Caco-2 (cell line): ENCODE measurements at regions not wholly inside any gene's neighbourhood (a gene's known extent, or its start where the extent isn't known, plus 50 kb on each side); places are given as distances from the start of the nearest gene placed in this dataset.

Experiments used
- BruUV-seq: library from RNA; stranded (reverse); fragments of 400-500 nt; replicated peaks from 2 replicates; lab custom pipeline; 2021; lab: Mats Ljungman, UMichigan
- CTCF ChIA-PET: fragments of 300-600 bp; sonication (Branson Sonifier 250); formaldehyde crosslinking; loops from one replicate; lab custom pipeline; 2022; ENCODE audit warnings: antibody characterized with exemption; lab: Charles Lee
- POLR2A ChIA-PET: fragments of 300-600 bp; sonication (Branson Sonifier 250); formaldehyde crosslinking; loops from one replicate; lab custom pipeline; 2022; ENCODE audit warnings: antibody characterized with exemption; lab: Charles Lee
- DNase-seq, 2 experiments: peaks; one replicate each; pipeline versions ENCODE4 v3.0.0 to v3.0.0-alpha.2; 2020 to 2022
- H3K27me3 ChIP-seq: replicated peaks from 2 replicates; pipeline ENCODE4 v1.6.0; 2011; ENCODE audit warnings: low read length; ENCODE audit not compliant: control insufficient read depth, insufficient read depth
- H3K36me3 ChIP-seq: 2 replicates; pipeline ENCODE4 v1.5.1; 2011; ENCODE audit warnings: low read length; ENCODE audit not compliant: control insufficient read depth, insufficient read depth
- H3K4me1 ChIP-seq: fragments of 250-450 bp; sonication (Bioruptor Pico); 2 replicates; pipeline ENCODE4 v1.5.1; 2020; ENCODE audit warnings: mild to moderate bottlenecking
- H3K4me3 ChIP-seq: 2 replicates; pipeline ENCODE4 v1.5.1; 2011; ENCODE audit warnings: low read depth, mild to moderate bottlenecking, control low read depth, low read length
- H3K9me3 ChIP-seq: fragments of 250-450 bp; sonication (Bioruptor Pico); 2 replicates; pipeline ENCODE4 v1.5.1; 2020; ENCODE audit warnings: mild to moderate bottlenecking, moderate library complexity
- H3K27ac Mint-ChIP-seq: one replicate; pipeline ENCODE4 v1.8.0; 2022; ENCODE audit warnings: mixed read lengths; ENCODE audit not compliant: unreplicated experiment
- H3K27me3 Mint-ChIP-seq: one replicate; pipeline ENCODE4 v1.8.0; 2022; ENCODE audit warnings: mixed read lengths; ENCODE audit not compliant: insufficient read depth, unreplicated experiment
- H3K36me3 Mint-ChIP-seq: one replicate; pipeline ENCODE4 v1.8.0; 2022; ENCODE audit warnings: mild to moderate bottlenecking, mixed read lengths; ENCODE audit not compliant: insufficient read depth, unreplicated experiment
- H3K4me1 Mint-ChIP-seq: one replicate; pipeline ENCODE4 v1.8.0; 2022; ENCODE audit warnings: low read depth, mixed read lengths; ENCODE audit not compliant: unreplicated experiment
- H3K4me3 Mint-ChIP-seq: one replicate; pipeline ENCODE4 v1.8.0; 2022; ENCODE audit warnings: mild to moderate bottlenecking, moderate library complexity, mixed read lengths; ENCODE audit not compliant: unreplicated experiment
- H3K9me3 Mint-ChIP-seq: one replicate; pipeline ENCODE4 v1.8.0; 2022; ENCODE audit warnings: mixed read lengths; ENCODE audit not compliant: unreplicated experiment
- intact Hi-C: fragments of 100-400 bp; cut with micrococcal nuclease; formaldehyde crosslinking; loops from one replicate; pipeline ENCODE4 v1.10.0; 2022; ENCODE audit not compliant: unreplicated experiment
- TF ChIP-seq, protein P1 (sequence below), 2 experiments: fragments of 200-600 bp in 1 of 2; IDR thresholded peaks; 1 replicate in 1 of 2; 2 replicates in 1 of 2; pipeline versions ENCODE4 v1.5.1 to v1.8.0; 2011 to 2022; ENCODE audit warnings: antibody characterized with exemption in 1 of 2, control low read depth in 1 of 2, inconsistent platforms in 1 of 2, low read depth in 1 of 2, low read length in 1 of 2, mild to moderate bottlenecking in 1 of 2, moderate library complexity in 1 of 2; ENCODE audit not compliant: insufficient read depth in 1 of 2, severe bottlenecking in 1 of 2, unreplicated experiment in 1 of 2

DNA sequence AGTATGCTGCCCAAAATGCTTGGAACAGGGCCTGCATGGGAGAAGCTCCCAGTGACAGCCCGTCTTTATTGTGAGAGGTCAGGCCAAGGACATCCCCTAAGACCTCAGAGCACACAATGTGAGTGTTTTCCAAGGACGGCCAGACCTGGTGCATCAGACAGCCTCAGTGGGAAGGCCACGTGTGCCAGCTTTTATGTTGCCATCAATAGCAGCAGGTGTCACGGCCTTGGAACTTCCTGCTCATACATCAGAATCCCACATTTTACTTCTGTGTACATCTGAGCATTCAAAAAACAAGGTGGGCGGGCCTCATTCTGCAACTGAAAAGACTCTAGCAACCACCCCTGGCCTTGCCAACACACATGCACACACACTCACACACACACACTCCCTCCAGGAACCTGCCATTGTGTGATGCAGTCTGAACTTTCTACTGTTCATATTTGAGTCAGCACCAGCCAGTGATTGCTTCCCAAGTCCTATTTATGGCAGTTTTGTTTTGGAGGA lies 753.1 kb upstream of the TBX3 start:
- Histone ChIP-seq H3K4me3 (no peak overlapping the region), H3K27me3 (no peaks in the 10 kb centered on the region), H3K36me3 (no peaks in the 10 kb centered on the region), H3K4me1 (no peaks in the 10 kb centered on the region), H3K9me3 (no peaks in the 10 kb centered on the region)
- H3K4me3 Mint-ChIP-seq = no peak overlapping the region
- H3K9me3 Mint-ChIP-seq = no peaks in the 10 kb centered on the region
- H3K36me3 Mint-ChIP-seq = no peaks in the 10 kb centered on the region
- no peak overlapping the region for H3K27ac Mint-ChIP-seq
- POLR2A ChIA-PET = no interaction called here
- H3K27me3 Mint-ChIP-seq = no peaks in the 10 kb centered on the region
- CTCF ChIA-PET = no interaction called here
- H3K4me1 Mint-ChIP-seq = no peaks in the 10 kb centered on the region
- TF ChIP-seq, protein P1, sequence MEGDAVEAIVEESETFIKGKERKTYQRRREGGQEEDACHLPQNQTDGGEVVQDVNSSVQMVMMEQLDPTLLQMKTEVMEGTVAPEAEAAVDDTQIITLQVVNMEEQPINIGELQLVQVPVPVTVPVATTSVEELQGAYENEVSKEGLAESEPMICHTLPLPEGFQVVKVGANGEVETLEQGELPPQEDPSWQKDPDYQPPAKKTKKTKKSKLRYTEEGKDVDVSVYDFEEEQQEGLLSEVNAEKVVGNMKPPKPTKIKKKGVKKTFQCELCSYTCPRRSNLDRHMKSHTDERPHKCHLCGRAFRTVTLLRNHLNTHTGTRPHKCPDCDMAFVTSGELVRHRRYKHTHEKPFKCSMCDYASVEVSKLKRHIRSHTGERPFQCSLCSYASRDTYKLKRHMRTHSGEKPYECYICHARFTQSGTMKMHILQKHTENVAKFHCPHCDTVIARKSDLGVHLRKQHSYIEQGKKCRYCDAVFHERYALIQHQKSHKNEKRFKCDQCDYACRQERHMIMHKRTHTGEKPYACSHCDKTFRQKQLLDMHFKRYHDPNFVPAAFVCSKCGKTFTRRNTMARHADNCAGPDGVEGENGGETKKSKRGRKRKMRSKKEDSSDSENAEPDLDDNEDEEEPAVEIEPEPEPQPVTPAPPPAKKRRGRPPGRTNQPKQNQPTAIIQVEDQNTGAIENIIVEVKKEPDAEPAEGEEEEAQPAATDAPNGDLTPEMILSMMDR (IDR thresholded peaks at IDR 0.05; ENCODE audit: insufficient read depth in 1 of 2, low read depth in 1 of 2, low read length in 1 of 2, severe bottlenecking in 1 of 2, unreplicated experiment in 1 of 2) = no peak
- BruUV-seq = no TSS peak
- no peak for DNase-seq
- intact Hi-C loops = no loop called here

DNA sequence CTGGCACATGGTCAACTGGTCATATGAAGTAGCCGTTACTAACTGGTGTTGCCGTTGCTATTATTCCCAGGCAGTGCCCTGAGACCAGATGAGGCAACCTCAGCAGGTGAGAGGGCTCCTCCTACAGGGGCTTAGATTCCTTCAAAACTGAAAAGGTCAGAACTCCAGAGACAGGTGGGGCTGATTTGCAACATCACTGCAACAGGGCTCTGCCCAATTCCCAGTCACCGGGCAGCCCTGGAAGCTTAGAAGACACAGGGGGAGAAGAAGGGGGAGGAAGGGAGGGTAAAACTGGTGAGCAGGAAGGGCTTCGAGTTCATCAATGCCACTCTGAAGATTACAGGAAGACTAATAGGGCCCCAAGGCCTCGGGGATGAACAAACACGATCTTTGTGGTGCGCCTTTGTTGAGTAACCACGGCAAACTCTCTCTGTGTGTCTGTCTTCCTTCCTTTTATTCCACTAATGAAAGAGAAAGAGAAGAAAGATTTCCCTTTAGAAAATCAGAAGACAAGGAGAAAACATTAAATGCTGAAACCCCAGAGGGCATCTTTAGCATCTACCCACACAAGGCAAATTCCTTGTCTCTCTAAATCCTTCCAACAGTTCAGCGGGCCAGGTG lies 749.1 kb upstream of the TBX3 start:
- no peak overlapping the region for H3K4me3 ChIP-seq
- no peaks in the 10 kb centered on the region for H3K4me1 ChIP-seq
- Mint-ChIP-seq H3K27me3 (no peaks in the 10 kb centered on the region), H3K27ac (no peak overlapping the region), H3K4me1 (no peaks in the 10 kb centered on the region), H3K4me3 (no peak overlapping the region), H3K36me3 (no peaks in the 10 kb centered on the region), H3K9me3 (no peaks in the 10 kb centered on the region)
- no peaks in the 10 kb centered on the region for H3K36me3 ChIP-seq
- H3K27me3 ChIP-seq = no peaks in the 10 kb centered on the region
- no TSS peak for BruUV-seq
- intact Hi-C loops = no loop called here
- TF ChIP-seq, protein P1 (IDR thresholded peaks at IDR 0.05; ENCODE audit: insufficient read depth in 1 of 2, low read depth in 1 of 2, low read length in 1 of 2, severe bottlenecking in 1 of 2, unreplicated experiment in 1 of 2) = peak in 1 of 2 experiments; percentile 17
- ChIA-PET POLR2A (no interaction called here), CTCF (no interaction called here)
- H3K9me3 ChIP-seq = no peaks in the 10 kb centered on the region
- DNase-seq = peak in 1 of 2 experiments; percentile 25

DNA sequence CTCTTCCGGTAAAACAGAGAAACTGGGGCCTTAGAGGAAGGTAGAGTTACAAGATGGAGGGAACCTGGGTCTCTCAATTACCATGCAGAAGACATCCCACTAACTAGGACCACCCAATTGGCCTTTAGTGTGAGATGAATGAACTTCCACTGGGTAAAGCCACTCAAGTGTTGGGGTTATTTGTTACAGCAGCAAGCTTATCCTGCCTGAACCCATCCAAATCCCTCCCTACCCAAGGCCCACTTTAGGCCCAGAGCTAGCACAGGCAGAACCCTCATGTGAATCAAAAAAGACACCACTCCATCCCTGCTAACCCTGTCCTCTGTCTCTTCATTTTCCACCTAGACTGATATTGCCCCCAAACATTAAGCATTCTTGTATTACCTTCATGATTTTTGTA lies 746.7 kb upstream of the TBX3 start:
- Mint-ChIP-seq H3K27ac (no peak overlapping the region), H3K4me1 (no peaks in the 10 kb centered on the region), H3K4me3 (no peak overlapping the region), H3K27me3 (no peaks in the 10 kb centered on the region), H3K9me3 (no peaks in the 10 kb centered on the region), H3K36me3 (peaks cover 5% of the 10 kb centered on the region)
- no TSS peak for BruUV-seq
- no peak for DNase-seq
- no peak overlapping the region for H3K4me3 ChIP-seq
- no peaks in the 10 kb centered on the region for H3K9me3 ChIP-seq
- ChIA-PET CTCF (no interaction called here), POLR2A (no interaction called here)
- no peaks in the 10 kb centered on the region for H3K27me3 ChIP-seq
- TF ChIP-seq, protein P1 (IDR thresholded peaks at IDR 0.05; ENCODE audit: insufficient read depth in 1 of 2, low read depth in 1 of 2, low read length in 1 of 2, severe bottlenecking in 1 of 2, unreplicated experiment in 1 of 2) = no peak
- intact Hi-C loops = no loop called here
- no peaks in the 10 kb centered on the region for H3K36me3 ChIP-seq
- H3K4me1 ChIP-seq = no peaks in the 10 kb centered on the region
